Neural cell (in vitro differentiated cells): ENCODE measurements at regions not wholly inside any gene's neighbourhood (a gene's known extent, or its start where the extent isn't known, plus 50 kb on each side); places are given as distances from the start of the nearest gene placed in this dataset.

Source experiments
- H2AFZ ChIP-seq: fragments of 200-600, 300-800 bp; sonication (generic), shearing (Covaris generic); 2 replicates; pipeline ENCODE4 v1.6.0; 2014; ENCODE audit warnings: low read depth, mild to moderate bottlenecking, antibody characterized with exemption, low read length, moderate library complexity
- H3F3A ChIP-seq: fragments of 200-600 bp; shearing (Covaris generic); 2 replicates; pipeline ENCODE4 v1.6.1; 2016; ENCODE audit warnings: mild to moderate bottlenecking, moderate library complexity, mixed read lengths, antibody characterized with exemption, low read length; ENCODE audit not compliant: insufficient read depth, poor library complexity, severe bottlenecking
- H3K27ac ChIP-seq: fragments of 200-600, 300-800 bp; sonication (generic), shearing (Covaris generic); 2 replicates; pipeline ENCODE4 v1.5.1; 2014; ENCODE audit warnings: mild to moderate bottlenecking, low read length, moderate library complexity
- H3K27me3 ChIP-seq: fragments of 300-800, 200-600 bp; sonication (generic), shearing (Covaris generic); 2 replicates; pipeline ENCODE4 v1.6.0; 2014; ENCODE audit warnings: mild to moderate bottlenecking, low read depth, low read length, moderate library complexity; ENCODE audit not compliant: insufficient read depth
- H3K36me3 ChIP-seq: fragments of 300-800, 200-600 bp; sonication (generic), shearing (Covaris generic); 2 replicates; pipeline ENCODE4 v1.5.1; 2014; ENCODE audit warnings: mild to moderate bottlenecking, antibody characterized with exemption, low read length, moderate library complexity; ENCODE audit not compliant: insufficient read depth
- H3K4me2 ChIP-seq: fragments of 300-800, 200-600 bp; sonication (generic), shearing (Covaris generic); 2 replicates; pipeline ENCODE4 v1.6.0; 2014; ENCODE audit warnings: mild to moderate bottlenecking, low read length
- H3K4me3 ChIP-seq: fragments of 300-800, 200-600 bp; sonication (generic), shearing (Covaris generic); 2 replicates; pipeline ENCODE4 v1.5.1; 2014; ENCODE audit warnings: mild to moderate bottlenecking, low read length, moderate library complexity
- H3K79me2 ChIP-seq: fragments of 200-600 bp; shearing (Covaris generic); replicated peaks from 2 replicates; pipeline ENCODE4 v1.6.0; 2014; ENCODE audit warnings: mild to moderate bottlenecking, low read length, moderate library complexity; ENCODE audit not compliant: insufficient read depth
- H3K9ac ChIP-seq: fragments of 300-800, 200-600 bp; sonication (generic), shearing (Covaris generic); 2 replicates; pipeline ENCODE4 v1.6.1; 2016; ENCODE audit warnings: mild to moderate bottlenecking, low read length, mixed read lengths
- H3K9me2 ChIP-seq: fragments of 200-600 bp; shearing (Covaris generic); 2 replicates; pipeline ENCODE4 v1.6.1; 2016; ENCODE audit warnings: mild to moderate bottlenecking, low read length, mixed read lengths; ENCODE audit not compliant: insufficient read depth
- H3K9me3 ChIP-seq: fragments of 200-600, 300-800 bp; sonication (generic), shearing (Covaris generic); 2 replicates; pipeline ENCODE4 v1.6.1; 2016; ENCODE audit warnings: mild to moderate bottlenecking, mixed run types, low read length, moderate library complexity, mixed read lengths
- H4K20me1 ChIP-seq: fragments of 200-600 bp; shearing (Covaris generic); 2 replicates; pipeline ENCODE4 v1.6.1; 2016; ENCODE audit warnings: mild to moderate bottlenecking, mixed run types; ENCODE audit not compliant: insufficient read depth
- EP300 ChIP-seq: fragments of 450-650 bp; conservative IDR thresholded peaks from 2 replicates; pipeline ENCODE4 v1.6.1; 2014; ENCODE audit warnings: antibody characterized with exemption, mild to moderate bottlenecking, moderate library complexity; ENCODE audit not compliant: poor library complexity, severe bottlenecking
- EZH2 ChIP-seq: fragments of 200-600, 300-800 bp; shearing (Covaris generic), sonication (generic); IDR thresholded peaks from 2 replicates; pipeline ENCODE4 v1.6.1; 2014; ENCODE audit warnings: antibody characterized with exemption, low read length, borderline replicate concordance, mild to moderate bottlenecking; ENCODE audit not compliant: insufficient read depth, poor library complexity, severe bottlenecking
- MXI1 ChIP-seq: fragments of 450-650 bp; conservative IDR thresholded peaks from 2 replicates; pipeline ENCODE4 v1.6.1; 2014; ENCODE audit warnings: antibody characterized with exemption, mild to moderate bottlenecking; ENCODE audit not compliant: poor library complexity, severe bottlenecking
- POLR2AphosphoS5 ChIP-seq: IDR thresholded peaks from 2 replicates; pipeline ENCODE4 v1.6.1; 2012
- RAD21 ChIP-seq: fragments of 450-650 bp; conservative IDR thresholded peaks from 2 replicates; pipeline ENCODE4 v1.6.1; 2014; ENCODE audit warnings: antibody characterized with exemption, mild to moderate bottlenecking, moderate library complexity
- SMC3 ChIP-seq: fragments of 450-650 bp; conservative IDR thresholded peaks from 2 replicates; pipeline ENCODE4 v1.6.1; 2014; ENCODE audit warnings: antibody characterized with exemption, mild to moderate bottlenecking, moderate library complexity; ENCODE audit not compliant: poor library complexity
- TAF1 ChIP-seq: IDR thresholded peaks from 2 replicates; pipeline ENCODE4 v1.6.1; 2012; ENCODE audit warnings: low read depth
- TF ChIP-seq, protein P1 (sequence below): fragments of 450-650 bp; IDR thresholded peaks from 2 replicates; pipeline ENCODE4 v1.5.1; 2014; ENCODE audit warnings: antibody characterized with exemption, mild to moderate bottlenecking, moderate library complexity; ENCODE audit not compliant: poor library complexity, severe bottlenecking
- TF ChIP-seq, protein P2 (sequence below): IDR thresholded peaks from 2 replicates; pipeline ENCODE4 v1.6.1; 2012; ENCODE audit warnings: borderline replicate concordance

DNA sequence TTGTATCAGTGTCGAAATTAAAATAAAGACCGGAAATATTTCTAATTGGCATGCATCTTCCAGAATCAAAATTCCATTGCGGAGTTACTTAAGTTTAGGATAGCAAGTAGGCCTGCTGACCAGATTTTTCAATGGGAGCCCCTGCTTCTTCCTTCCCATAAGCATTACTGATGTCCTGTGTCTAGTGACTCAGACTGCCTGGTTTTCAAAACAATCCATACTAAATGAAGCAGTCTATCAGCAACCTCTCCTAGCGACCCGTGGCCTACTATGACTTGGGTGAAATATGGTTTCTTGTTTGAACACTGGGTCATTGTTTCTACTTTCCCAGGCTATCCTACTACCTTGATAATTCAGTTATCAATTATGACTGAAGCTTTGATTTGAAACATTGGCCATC, 571.6 kb downstream of the TBC1D4 start:
- no peaks in the 10 kb centered on the region for H3F3A ChIP-seq
- no peaks in the 10 kb centered on the region for H3K79me2 ChIP-seq
- no peaks in the 10 kb centered on the region for H3K36me3 ChIP-seq
- no peaks in the 10 kb centered on the region for H3K9me3 ChIP-seq
- no peaks in the 10 kb centered on the region for H3K27me3 ChIP-seq
- no peaks in the 10 kb centered on the region for H3K9me2 ChIP-seq
- no peak overlapping the region for H3K9ac ChIP-seq
- no peak overlapping the region for H3K27ac ChIP-seq
- no peak for TF ChIP-seq POLR2AphosphoS5
- TF ChIP-seq, protein P1, sequence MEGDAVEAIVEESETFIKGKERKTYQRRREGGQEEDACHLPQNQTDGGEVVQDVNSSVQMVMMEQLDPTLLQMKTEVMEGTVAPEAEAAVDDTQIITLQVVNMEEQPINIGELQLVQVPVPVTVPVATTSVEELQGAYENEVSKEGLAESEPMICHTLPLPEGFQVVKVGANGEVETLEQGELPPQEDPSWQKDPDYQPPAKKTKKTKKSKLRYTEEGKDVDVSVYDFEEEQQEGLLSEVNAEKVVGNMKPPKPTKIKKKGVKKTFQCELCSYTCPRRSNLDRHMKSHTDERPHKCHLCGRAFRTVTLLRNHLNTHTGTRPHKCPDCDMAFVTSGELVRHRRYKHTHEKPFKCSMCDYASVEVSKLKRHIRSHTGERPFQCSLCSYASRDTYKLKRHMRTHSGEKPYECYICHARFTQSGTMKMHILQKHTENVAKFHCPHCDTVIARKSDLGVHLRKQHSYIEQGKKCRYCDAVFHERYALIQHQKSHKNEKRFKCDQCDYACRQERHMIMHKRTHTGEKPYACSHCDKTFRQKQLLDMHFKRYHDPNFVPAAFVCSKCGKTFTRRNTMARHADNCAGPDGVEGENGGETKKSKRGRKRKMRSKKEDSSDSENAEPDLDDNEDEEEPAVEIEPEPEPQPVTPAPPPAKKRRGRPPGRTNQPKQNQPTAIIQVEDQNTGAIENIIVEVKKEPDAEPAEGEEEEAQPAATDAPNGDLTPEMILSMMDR = no peak
- TF ChIP-seq MXI1 = no peak
- TF ChIP-seq RAD21 = no peak
- no peak for TF ChIP-seq TAF1
- no peak for TF ChIP-seq SMC3
- TF ChIP-seq, protein P2, sequence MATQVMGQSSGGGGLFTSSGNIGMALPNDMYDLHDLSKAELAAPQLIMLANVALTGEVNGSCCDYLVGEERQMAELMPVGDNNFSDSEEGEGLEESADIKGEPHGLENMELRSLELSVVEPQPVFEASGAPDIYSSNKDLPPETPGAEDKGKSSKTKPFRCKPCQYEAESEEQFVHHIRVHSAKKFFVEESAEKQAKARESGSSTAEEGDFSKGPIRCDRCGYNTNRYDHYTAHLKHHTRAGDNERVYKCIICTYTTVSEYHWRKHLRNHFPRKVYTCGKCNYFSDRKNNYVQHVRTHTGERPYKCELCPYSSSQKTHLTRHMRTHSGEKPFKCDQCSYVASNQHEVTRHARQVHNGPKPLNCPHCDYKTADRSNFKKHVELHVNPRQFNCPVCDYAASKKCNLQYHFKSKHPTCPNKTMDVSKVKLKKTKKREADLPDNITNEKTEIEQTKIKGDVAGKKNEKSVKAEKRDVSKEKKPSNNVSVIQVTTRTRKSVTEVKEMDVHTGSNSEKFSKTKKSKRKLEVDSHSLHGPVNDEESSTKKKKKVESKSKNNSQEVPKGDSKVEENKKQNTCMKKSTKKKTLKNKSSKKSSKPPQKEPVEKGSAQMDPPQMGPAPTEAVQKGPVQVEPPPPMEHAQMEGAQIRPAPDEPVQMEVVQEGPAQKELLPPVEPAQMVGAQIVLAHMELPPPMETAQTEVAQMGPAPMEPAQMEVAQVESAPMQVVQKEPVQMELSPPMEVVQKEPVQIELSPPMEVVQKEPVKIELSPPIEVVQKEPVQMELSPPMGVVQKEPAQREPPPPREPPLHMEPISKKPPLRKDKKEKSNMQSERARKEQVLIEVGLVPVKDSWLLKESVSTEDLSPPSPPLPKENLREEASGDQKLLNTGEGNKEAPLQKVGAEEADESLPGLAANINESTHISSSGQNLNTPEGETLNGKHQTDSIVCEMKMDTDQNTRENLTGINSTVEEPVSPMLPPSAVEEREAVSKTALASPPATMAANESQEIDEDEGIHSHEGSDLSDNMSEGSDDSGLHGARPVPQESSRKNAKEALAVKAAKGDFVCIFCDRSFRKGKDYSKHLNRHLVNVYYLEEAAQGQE = no peak
- no peak for TF ChIP-seq EZH2
- TF ChIP-seq EP300 = no peak
- H3K4me2 ChIP-seq = no peak overlapping the region
- no peaks in the 10 kb centered on the region for H4K20me1 ChIP-seq
- H3K4me3 ChIP-seq = no peak overlapping the region
- no peak overlapping the region for H2AFZ ChIP-seq

DNA sequence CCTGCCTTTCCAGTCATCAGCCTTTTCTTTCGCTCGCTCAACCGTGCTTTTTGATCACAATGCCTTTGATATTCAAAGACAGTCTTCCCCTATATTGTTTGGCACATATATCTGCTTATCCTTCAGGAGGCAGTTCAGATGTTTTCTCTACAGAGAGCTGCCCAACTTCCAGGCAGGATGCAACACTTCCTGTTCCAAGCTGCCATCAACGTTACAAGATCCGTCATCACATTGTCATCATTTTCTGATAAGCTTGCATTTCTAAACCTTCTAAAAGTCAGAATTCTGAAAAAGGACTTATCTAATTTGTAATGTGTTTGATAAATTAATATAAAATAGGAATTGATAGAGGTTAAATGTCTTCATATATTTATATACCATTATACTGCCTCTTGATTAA, 574.2 kb downstream of the TBC1D4 start:
- no peak overlapping the region for H3K27ac ChIP-seq
- no peaks in the 10 kb centered on the region for H3K79me2 ChIP-seq
- TF ChIP-seq, protein P2 = peak; percentile 24
- TF ChIP-seq POLR2AphosphoS5 = peak; percentile 16
- no peak for TF ChIP-seq SMC3
- H3K4me2 ChIP-seq = no peak overlapping the region
- no peaks in the 10 kb centered on the region for H3K36me3 ChIP-seq
- no peaks in the 10 kb centered on the region for H4K20me1 ChIP-seq
- no peak overlapping the region for H3K9ac ChIP-seq
- H3F3A ChIP-seq = no peaks in the 10 kb centered on the region
- no peaks in the 10 kb centered on the region for H3K9me2 ChIP-seq
- no peaks in the 10 kb centered on the region for H3K27me3 ChIP-seq
- H3K9me3 ChIP-seq = no peaks in the 10 kb centered on the region
- H2AFZ ChIP-seq = no peak overlapping the region
- no peak overlapping the region for H3K4me3 ChIP-seq
